WERI-Rb-1 (cell line): ENCODE measurements at regions not wholly inside any gene's neighbourhood (a gene's known extent, or its start where the extent isn't known, plus 50 kb on each side); places are given as distances from the start of the nearest gene placed in this dataset.
A peak's percentile ranks its signal among the peaks of the same experiment; 100 is the strongest.

ENCODE experiments used
- DNase-seq: peaks from one replicate; pipeline ENCODE4 v3.0.0-alpha.2; 2020
- H3K27ac ChIP-seq: fragments of 250-450 bp; sonication (Bioruptor Pico); 2 replicates; pipeline ENCODE4 v1.5.1; 2020; ENCODE audit warnings: mild to moderate bottlenecking, moderate library complexity
- H3K27me3 ChIP-seq: fragments of 250-450 bp; sonication (Bioruptor Pico); 2 replicates; pipeline ENCODE4 v1.5.1; 2021; ENCODE audit warnings: mild to moderate bottlenecking, low read depth, moderate library complexity; ENCODE audit not compliant: insufficient read depth, severe bottlenecking
- H3K36me3 ChIP-seq: fragments of 250-450 bp; sonication (Bioruptor Pico); 2 replicates; pipeline ENCODE4 v1.5.1; 2020; ENCODE audit warnings: mild to moderate bottlenecking, moderate library complexity
- H3K4me3 ChIP-seq: 2 replicates; pipeline ENCODE4 v1.5.1; 2011; ENCODE audit warnings: low read depth, mild to moderate bottlenecking, control low read depth, low read length
- H3K9me3 ChIP-seq: fragments of 250-450 bp; sonication (Bioruptor Pico); 2 replicates; pipeline ENCODE4 v1.5.1; 2021; ENCODE audit warnings: mild to moderate bottlenecking, moderate library complexity; ENCODE audit not compliant: severe bottlenecking
- TF ChIP-seq, protein P1 (sequence below): IDR thresholded peaks from 2 replicates; pipeline ENCODE4 v1.5.1; 2011; ENCODE audit warnings: low read depth, mild to moderate bottlenecking, control low read depth, inconsistent platforms, low read length

- no peak overlapping the region for H3K4me3 ChIP-seq
- no peaks in the 10 kb centered on the region for H3K36me3 ChIP-seq
- no peaks in the 10 kb centered on the region for H3K27me3 ChIP-seq
- DNase-seq, result no peak
- H3K9me3 ChIP-seq, result no peaks in the 10 kb centered on the region
- no peak overlapping the region for H3K27ac ChIP-seq
- TF ChIP-seq, protein P1, sequence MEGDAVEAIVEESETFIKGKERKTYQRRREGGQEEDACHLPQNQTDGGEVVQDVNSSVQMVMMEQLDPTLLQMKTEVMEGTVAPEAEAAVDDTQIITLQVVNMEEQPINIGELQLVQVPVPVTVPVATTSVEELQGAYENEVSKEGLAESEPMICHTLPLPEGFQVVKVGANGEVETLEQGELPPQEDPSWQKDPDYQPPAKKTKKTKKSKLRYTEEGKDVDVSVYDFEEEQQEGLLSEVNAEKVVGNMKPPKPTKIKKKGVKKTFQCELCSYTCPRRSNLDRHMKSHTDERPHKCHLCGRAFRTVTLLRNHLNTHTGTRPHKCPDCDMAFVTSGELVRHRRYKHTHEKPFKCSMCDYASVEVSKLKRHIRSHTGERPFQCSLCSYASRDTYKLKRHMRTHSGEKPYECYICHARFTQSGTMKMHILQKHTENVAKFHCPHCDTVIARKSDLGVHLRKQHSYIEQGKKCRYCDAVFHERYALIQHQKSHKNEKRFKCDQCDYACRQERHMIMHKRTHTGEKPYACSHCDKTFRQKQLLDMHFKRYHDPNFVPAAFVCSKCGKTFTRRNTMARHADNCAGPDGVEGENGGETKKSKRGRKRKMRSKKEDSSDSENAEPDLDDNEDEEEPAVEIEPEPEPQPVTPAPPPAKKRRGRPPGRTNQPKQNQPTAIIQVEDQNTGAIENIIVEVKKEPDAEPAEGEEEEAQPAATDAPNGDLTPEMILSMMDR, result no peak
Measured at GRCh38 chr4:22903913-22904312, 211.2 kb downstream of the GBA3 start.

- Histone ChIP-seq H3K27ac (no peak overlapping the region), H3K9me3 (no peaks in the 10 kb centered on the region), H3K36me3 (no peaks in the 10 kb centered on the region), H3K27me3 (no peaks in the 10 kb centered on the region), H3K4me3 (no peak overlapping the region)
- TF ChIP-seq, protein P1, result no peak
- no peak for DNase-seq
Measured at GRCh38 chr4:22901631-22902030, 208.9 kb downstream of the GBA3 start.

DNA sequence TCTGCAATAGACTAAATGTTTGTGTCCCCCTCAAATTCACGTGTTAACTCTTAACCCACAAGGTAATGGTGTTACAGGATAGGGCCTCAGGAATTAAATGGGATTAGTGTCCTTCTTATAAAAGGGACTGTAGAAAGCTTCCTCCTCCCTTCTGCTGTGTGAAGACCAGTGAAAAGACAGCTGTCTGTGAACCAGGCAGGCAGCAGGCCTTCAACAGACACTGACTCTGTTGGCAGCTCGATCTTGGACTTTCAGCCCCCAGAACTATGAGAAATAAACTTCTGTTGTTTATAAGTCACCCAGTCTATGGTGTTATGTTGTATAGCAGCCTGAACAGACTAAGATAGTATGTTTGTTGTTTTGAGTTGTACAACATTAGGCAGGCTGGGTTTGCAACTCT, 208.1 kb downstream of the GBA3 start:
- Histone ChIP-seq H3K4me3 (no peak overlapping the region), H3K27me3 (no peaks in the 10 kb centered on the region), H3K27ac (peak overlapping the region; percentile 25), H3K9me3 (no peaks in the 10 kb centered on the region), H3K36me3 (no peaks in the 10 kb centered on the region)
- TF ChIP-seq, protein P1, result no peak
- DNase-seq, result peak; percentile 54

DNA sequence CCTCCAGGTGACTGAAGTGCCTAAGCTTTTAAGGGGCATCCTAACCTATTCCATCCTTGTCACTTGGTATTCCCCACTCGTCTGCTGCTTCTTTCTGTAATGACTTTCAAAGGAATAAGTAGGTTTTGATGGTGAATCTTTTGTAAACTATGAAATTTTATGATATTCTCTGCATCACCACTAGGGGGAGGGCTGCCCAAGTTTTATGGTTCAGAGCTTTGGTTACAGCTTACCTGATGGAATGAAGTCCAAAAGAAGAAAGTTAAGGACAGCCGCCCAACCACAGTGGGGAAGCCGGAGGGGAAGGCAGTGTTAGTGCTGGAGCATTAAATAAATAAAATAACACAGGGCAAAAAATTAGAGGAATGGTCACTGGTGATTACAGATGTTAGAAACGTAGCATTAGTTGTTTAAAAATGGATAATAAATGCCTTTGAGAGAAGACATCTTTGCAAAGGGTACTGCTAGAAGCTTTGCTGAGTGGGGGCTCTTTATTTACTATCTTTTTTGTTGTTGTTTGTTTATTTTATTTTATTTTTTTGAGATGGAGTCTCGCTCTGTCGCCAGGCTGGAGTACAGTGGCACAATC, 204.9 kb downstream of the GBA3 start:
- Histone ChIP-seq H3K4me3 (no peak overlapping the region), H3K36me3 (no peaks in the 10 kb centered on the region), H3K9me3 (no peaks in the 10 kb centered on the region), H3K27ac (no peak overlapping the region), H3K27me3 (no peaks in the 10 kb centered on the region)
- TF ChIP-seq, protein P1, result peak; percentile 64
- DNase-seq, result peak; percentile 38

DNA sequence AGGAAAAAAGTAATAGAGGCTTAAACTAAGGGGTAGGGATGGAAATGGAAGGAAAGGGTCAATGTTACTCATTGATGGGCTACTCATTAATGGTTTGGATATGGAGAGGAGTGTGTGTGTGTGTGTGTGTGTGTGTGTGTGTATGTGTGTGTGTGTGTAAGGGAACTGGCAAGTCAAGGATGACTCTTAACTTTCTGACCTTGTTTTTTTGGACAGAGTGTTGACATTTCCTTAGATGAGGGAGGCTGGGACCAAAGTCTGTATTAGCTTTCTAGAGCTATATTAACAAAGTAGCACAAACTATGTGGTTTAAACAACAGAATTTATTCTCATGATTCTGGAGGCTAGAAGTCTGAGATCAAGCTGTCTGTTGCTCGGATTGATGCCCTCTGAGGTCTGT, 202.7 kb downstream of the GBA3 start:
- H3K27ac ChIP-seq, result no peak overlapping the region
- no peaks in the 10 kb centered on the region for H3K36me3 ChIP-seq
- H3K27me3 ChIP-seq, result no peaks in the 10 kb centered on the region
- H3K9me3 ChIP-seq, result peaks cover 2% of the 10 kb centered on the region
- H3K4me3 ChIP-seq, result no peak overlapping the region
- TF ChIP-seq, protein P1, result no peak
- DNase-seq, result no peak

- H3K27me3 ChIP-seq, result no peaks in the 10 kb centered on the region
- H3K4me3 ChIP-seq, result no peak overlapping the region
- TF ChIP-seq, protein P1, result no peak
- peaks cover 3% of the 10 kb centered on the region for H3K9me3 ChIP-seq
- no peaks in the 10 kb centered on the region for H3K36me3 ChIP-seq
- H3K27ac ChIP-seq, result no peak overlapping the region
- DNase-seq, result no peak
Measured at GRCh38 chr4:22884157-22884556, 191.4 kb downstream of the GBA3 start.
